ENCODE measurements at regions not wholly inside any gene's neighbourhood (a gene's known extent, or its start where the extent isn't known, plus 50 kb on each side); places are given as distances from the start of the nearest gene placed in this dataset.
A peak's percentile ranks its signal among the peaks of the same experiment; 100 is the strongest.
"Not testable (repeated sequence)": the region's sequence is repeated elsewhere in the genome, so short reads cannot be mapped to it uniquely, and the experiment has no call there.

- H3K27me3 Mint-ChIP-seq; POLR2A ChIA-PET; H3K4me3 ChIP-seq (ENCODE audit: low read length); intact Hi-C loops (cut with DNase I, micrococcal nuclease); H3K4me1 ChIP-seq (ENCODE audit: insufficient read depth, low read length); H3K27ac Mint-ChIP-seq; H3K27me3 ChIP-seq (ENCODE audit: control insufficient read depth in 1 of 2, insufficient read depth in 2 of 2, low read length in 2 of 2); CTCF ChIA-PET; H3K27ac ChIP-seq (ENCODE audit: low read depth in 1 of 2, low read length in 2 of 2); H3K4me1 Mint-ChIP-seq (ENCODE audit: low read depth); H3K9me3 Mint-ChIP-seq; H3K4me3 Mint-ChIP-seq; H3K36me3 Mint-ChIP-seq (ENCODE audit: low read depth); H3K36me3 ChIP-seq (ENCODE audit: insufficient read depth, low read length); DNase-seq; H3K9me3 ChIP-seq (ENCODE audit: control insufficient read depth in 1 of 2, insufficient read depth in 1 of 2, low read length in 2 of 2); ATAC-seq (ENCODE audit: poor library complexity): not testable (repeated sequence)
Measured at GRCh38 chr9:66771504-66771903, 129.0 kb upstream of the ZNF658 start.

- H3K27me3 Mint-ChIP-seq; H3K9me3 Mint-ChIP-seq; H3K36me3 ChIP-seq (ENCODE audit: insufficient read depth, low read length); H3K4me1 ChIP-seq (ENCODE audit: insufficient read depth, low read length); H3K27ac Mint-ChIP-seq; H3K27me3 ChIP-seq (ENCODE audit: control insufficient read depth in 1 of 2, insufficient read depth in 2 of 2, low read length in 2 of 2); intact Hi-C loops (cut with DNase I, micrococcal nuclease); POLR2A ChIA-PET; ATAC-seq (ENCODE audit: poor library complexity); H3K4me3 ChIP-seq (ENCODE audit: low read length); H3K9me3 ChIP-seq (ENCODE audit: control insufficient read depth in 1 of 2, insufficient read depth in 1 of 2, low read length in 2 of 2); H3K4me1 Mint-ChIP-seq (ENCODE audit: low read depth); CTCF ChIA-PET; H3K36me3 Mint-ChIP-seq (ENCODE audit: low read depth); H3K4me3 Mint-ChIP-seq; H3K27ac ChIP-seq (ENCODE audit: low read depth in 1 of 2, low read length in 2 of 2): not testable (repeated sequence)
- peak in 2 of 14 experiments; percentile 1 to 3 for DNase-seq
Measured at GRCh38 chr9:66774618-66775017, 125.9 kb upstream of the ZNF658 start.

- H3K27me3 Mint-ChIP-seq; H3K4me1 Mint-ChIP-seq (ENCODE audit: low read depth); DNase-seq; H3K9me3 Mint-ChIP-seq; H3K4me3 ChIP-seq (ENCODE audit: low read length); H3K27me3 ChIP-seq (ENCODE audit: control insufficient read depth in 1 of 2, insufficient read depth in 2 of 2, low read length in 2 of 2); intact Hi-C loops (cut with DNase I, micrococcal nuclease); H3K4me3 Mint-ChIP-seq; H3K4me1 ChIP-seq (ENCODE audit: insufficient read depth, low read length); POLR2A ChIA-PET; CTCF ChIA-PET; H3K27ac ChIP-seq (ENCODE audit: low read depth in 1 of 2, low read length in 2 of 2); H3K36me3 ChIP-seq (ENCODE audit: insufficient read depth, low read length); H3K9me3 ChIP-seq (ENCODE audit: control insufficient read depth in 1 of 2, insufficient read depth in 1 of 2, low read length in 2 of 2); H3K27ac Mint-ChIP-seq; ATAC-seq (ENCODE audit: poor library complexity); H3K36me3 Mint-ChIP-seq (ENCODE audit: low read depth): not testable (repeated sequence)
Measured at GRCh38 chr9:66779944-66780661, 120.4 kb upstream of the ZNF658 start.

DNA sequence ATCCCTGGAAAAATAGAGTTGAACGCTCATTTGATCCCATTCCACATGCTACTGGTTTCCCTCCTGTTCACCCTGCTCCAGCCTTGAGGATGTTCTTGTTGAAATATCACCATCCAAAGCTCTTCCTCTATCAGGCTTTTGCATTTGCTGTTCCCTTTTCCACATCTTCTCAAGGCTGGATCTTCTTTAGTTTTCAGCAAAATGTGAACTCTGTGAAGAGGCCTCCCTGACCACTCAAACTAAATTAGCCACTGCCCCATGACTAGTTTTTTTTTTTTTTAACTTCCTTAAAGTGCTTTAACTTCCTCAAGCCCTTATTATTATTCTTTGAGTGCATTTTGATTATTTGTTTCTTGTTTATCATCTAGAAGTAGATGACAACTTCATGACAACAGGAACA, 119.3 kb upstream of the ZNF658 start:
- H3K36me3 Mint-ChIP-seq (ENCODE audit: low read depth); intact Hi-C loops (cut with DNase I, micrococcal nuclease); POLR2A ChIA-PET; H3K4me3 ChIP-seq (ENCODE audit: low read length); H3K4me1 ChIP-seq (ENCODE audit: insufficient read depth, low read length); H3K9me3 ChIP-seq (ENCODE audit: control insufficient read depth in 1 of 2, insufficient read depth in 1 of 2, low read length in 2 of 2); H3K4me1 Mint-ChIP-seq (ENCODE audit: low read depth); H3K4me3 Mint-ChIP-seq; H3K36me3 ChIP-seq (ENCODE audit: insufficient read depth, low read length); CTCF ChIA-PET; H3K27me3 Mint-ChIP-seq; H3K27me3 ChIP-seq (ENCODE audit: control insufficient read depth in 1 of 2, insufficient read depth in 2 of 2, low read length in 2 of 2); DNase-seq; H3K9me3 Mint-ChIP-seq; H3K27ac Mint-ChIP-seq; H3K27ac ChIP-seq (ENCODE audit: low read depth in 1 of 2, low read length in 2 of 2); ATAC-seq (ENCODE audit: poor library complexity): not testable (repeated sequence)

GRCh38 chr9:66782010-66782409, 118.5 kb upstream of the ZNF658 start:
- POLR2A ChIA-PET; H3K27ac ChIP-seq (ENCODE audit: low read depth in 1 of 2, low read length in 2 of 2); intact Hi-C loops (cut with DNase I, micrococcal nuclease): not testable (repeated sequence)

GRCh38 chr9:66785603-66786002, 114.9 kb upstream of the ZNF658 start:
- H3K27me3 Mint-ChIP-seq; H3K27ac Mint-ChIP-seq; DNase-seq; H3K36me3 ChIP-seq (ENCODE audit: insufficient read depth, low read length); H3K9me3 Mint-ChIP-seq; H3K4me3 ChIP-seq (ENCODE audit: low read length); H3K27ac ChIP-seq (ENCODE audit: low read depth in 1 of 2, low read length in 2 of 2); H3K9me3 ChIP-seq (ENCODE audit: control insufficient read depth in 1 of 2, insufficient read depth in 1 of 2, low read length in 2 of 2); H3K4me3 Mint-ChIP-seq; POLR2A ChIA-PET; H3K4me1 Mint-ChIP-seq (ENCODE audit: low read depth); intact Hi-C loops (cut with DNase I, micrococcal nuclease); H3K27me3 ChIP-seq (ENCODE audit: control insufficient read depth in 1 of 2, insufficient read depth in 2 of 2, low read length in 2 of 2); H3K36me3 Mint-ChIP-seq (ENCODE audit: low read depth); H3K4me1 ChIP-seq (ENCODE audit: insufficient read depth, low read length); CTCF ChIA-PET; ATAC-seq (ENCODE audit: poor library complexity): not testable (repeated sequence)

More at GRCh38 chr9:66782010-66782409, 118.5 kb upstream of the ZNF658 start:
- H3K36me3 ChIP-seq (ENCODE audit: insufficient read depth, low read length); H3K36me3 Mint-ChIP-seq (ENCODE audit: low read depth); DNase-seq; H3K9me3 Mint-ChIP-seq; H3K4me3 ChIP-seq (ENCODE audit: low read length); ATAC-seq (ENCODE audit: poor library complexity); H3K27me3 ChIP-seq (ENCODE audit: control insufficient read depth in 1 of 2, insufficient read depth in 2 of 2, low read length in 2 of 2); H3K4me1 ChIP-seq (ENCODE audit: insufficient read depth, low read length); H3K9me3 ChIP-seq (ENCODE audit: control insufficient read depth in 1 of 2, insufficient read depth in 1 of 2, low read length in 2 of 2); H3K27ac Mint-ChIP-seq; H3K4me3 Mint-ChIP-seq; H3K27me3 Mint-ChIP-seq; CTCF ChIA-PET; H3K4me1 Mint-ChIP-seq (ENCODE audit: low read depth): not testable (repeated sequence)

DNA sequence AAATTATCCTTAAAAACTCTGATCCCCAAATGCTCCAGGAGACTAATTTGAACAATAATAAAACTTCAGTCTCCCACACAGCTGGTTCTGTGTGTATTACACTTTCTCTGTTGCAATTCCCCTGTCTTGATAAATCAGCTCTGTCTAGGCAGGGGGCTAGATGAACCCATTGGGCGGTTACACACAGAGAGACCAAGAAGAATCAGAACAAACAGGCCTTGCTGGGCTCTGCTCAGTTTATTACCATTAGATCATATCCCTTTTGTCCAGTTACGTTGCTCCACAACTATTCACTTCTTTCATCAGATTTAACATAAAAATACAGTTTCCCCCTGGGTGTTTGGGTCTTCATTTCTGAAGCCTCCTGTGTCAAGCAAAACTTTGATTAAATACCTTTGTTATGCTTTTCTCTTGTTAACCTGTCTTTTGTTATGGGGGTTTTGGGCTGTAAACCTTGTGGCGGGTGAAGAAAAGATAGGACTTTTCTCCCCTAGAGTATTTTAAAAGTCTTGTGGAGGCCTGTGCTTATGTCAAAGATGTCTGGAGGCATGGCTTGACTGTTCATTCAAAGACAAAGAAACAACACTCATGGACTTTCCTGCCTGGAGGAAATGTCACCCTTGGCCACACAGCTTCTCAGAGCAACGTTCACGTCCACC, 109.3 kb upstream of the ZNF658 start:
- POLR2A ChIA-PET; H3K36me3 ChIP-seq (ENCODE audit: insufficient read depth, low read length); H3K27me3 Mint-ChIP-seq; H3K27ac Mint-ChIP-seq; H3K4me1 Mint-ChIP-seq (ENCODE audit: low read depth); H3K27me3 ChIP-seq (ENCODE audit: control insufficient read depth in 1 of 2, insufficient read depth in 2 of 2, low read length in 2 of 2); H3K4me1 ChIP-seq (ENCODE audit: insufficient read depth, low read length); DNase-seq; H3K36me3 Mint-ChIP-seq (ENCODE audit: low read depth); CTCF ChIA-PET; H3K4me3 ChIP-seq (ENCODE audit: low read length); H3K27ac ChIP-seq (ENCODE audit: low read depth in 1 of 2, low read length in 2 of 2); H3K4me3 Mint-ChIP-seq; H3K9me3 Mint-ChIP-seq; H3K9me3 ChIP-seq (ENCODE audit: control insufficient read depth in 1 of 2, insufficient read depth in 1 of 2, low read length in 2 of 2); ATAC-seq (ENCODE audit: poor library complexity); intact Hi-C loops (cut with DNase I, micrococcal nuclease): not testable (repeated sequence)

All from CD4-positive, alpha-beta T cell (primary cell).